Erythroblast (primary cell): ENCODE measurements at regions not wholly inside any gene's neighbourhood (a gene's known extent, or its start where the extent isn't known, plus 50 kb on each side); places are given as distances from the start of the nearest gene placed in this dataset.

Experiments
- DNase-seq, 2 experiments: peaks; one replicate each; lab custom pipeline; 2025; lab: John Stamatoyannopoulos, UW
- GATA1 ChIP-seq: IDR thresholded peaks from 2 replicates; pipeline ENCODE4 v1.6.1; 2011; ENCODE audit warnings: low read depth, mild to moderate bottlenecking, control low read depth, low read length, moderate library complexity
- POLR2A ChIP-seq: IDR thresholded peaks from 2 replicates; pipeline ENCODE4 v1.6.1; 2011; ENCODE audit warnings: mild to moderate bottlenecking, low read length

DNA sequence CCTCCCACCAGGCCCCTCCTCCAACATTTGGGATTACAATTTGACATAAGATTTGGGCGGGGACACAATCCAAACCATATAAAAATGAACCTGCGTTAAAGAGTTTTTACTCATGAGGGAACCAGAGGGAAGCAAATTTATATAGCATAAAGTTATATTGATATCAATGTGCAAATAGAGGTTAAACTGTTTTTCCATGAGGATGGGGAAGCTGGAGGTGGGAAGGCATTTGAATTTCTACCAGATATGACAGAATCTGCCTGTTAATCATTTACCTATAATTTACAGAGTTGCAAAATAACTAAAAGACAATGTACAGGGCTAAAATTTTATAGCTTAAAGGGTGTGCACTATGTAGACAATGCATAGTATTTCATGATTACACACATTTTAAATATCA, 322.0 kb upstream of the FKBP1C start:
- TF ChIP-seq GATA1, result no peak

DNA sequence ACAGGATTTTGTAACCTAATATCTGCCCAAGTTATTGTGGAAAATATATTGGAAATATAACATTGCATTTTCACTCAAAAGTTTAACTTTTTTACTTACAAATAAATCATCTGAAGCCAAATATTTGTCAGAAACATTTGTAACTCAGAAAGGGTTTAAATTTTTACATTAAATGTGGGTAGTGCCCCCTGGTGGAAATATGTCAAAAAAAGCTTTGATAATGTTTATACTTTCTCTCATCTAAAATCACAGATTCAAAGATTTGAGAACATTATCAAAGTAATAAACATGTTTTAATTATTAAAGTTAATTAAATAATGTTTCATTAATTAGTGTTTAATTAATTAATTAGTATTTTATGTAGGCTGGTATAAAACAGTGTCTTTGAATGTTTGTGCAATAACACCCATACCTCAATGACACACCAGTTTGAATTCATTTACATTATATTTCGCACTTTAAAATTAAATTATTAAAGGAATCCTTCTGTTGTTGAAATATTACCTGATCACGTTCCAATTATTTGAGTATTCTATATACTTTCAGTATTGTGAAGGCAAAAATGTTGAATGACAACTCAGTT, 320.1 kb upstream of the FKBP1C start:
- peak; percentile 0 to 20 for DNase-seq

More for the DNA sequence above, 322.0 kb upstream of the FKBP1C start:
- DNase-seq, result no peak

DNA sequence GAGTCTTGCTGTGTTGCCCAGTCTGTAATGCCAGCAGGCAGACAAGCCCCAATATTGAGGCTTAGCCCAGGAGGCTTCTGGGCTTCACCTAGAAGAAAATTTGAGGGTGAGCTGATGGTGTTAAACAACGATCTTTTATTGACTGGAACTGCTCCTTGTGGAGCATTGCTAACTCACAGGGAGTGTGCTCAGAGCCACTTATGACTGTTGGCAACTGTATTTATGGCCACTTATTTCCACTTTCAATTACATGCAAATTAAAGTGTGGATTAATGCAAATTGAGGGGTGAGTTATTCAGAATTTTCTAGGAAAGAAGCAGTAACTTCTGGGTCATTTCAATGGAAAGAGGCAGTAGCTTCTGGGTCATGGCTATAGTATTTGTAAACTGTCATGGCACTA, 317.2 kb upstream of the FKBP1C start:
- no peak for DNase-seq
- TF ChIP-seq POLR2A (no peak), GATA1 (no peak)

More for the DNA sequence above, 320.1 kb upstream of the FKBP1C start:
- TF ChIP-seq POLR2A (no peak), GATA1 (no peak)

DNA sequence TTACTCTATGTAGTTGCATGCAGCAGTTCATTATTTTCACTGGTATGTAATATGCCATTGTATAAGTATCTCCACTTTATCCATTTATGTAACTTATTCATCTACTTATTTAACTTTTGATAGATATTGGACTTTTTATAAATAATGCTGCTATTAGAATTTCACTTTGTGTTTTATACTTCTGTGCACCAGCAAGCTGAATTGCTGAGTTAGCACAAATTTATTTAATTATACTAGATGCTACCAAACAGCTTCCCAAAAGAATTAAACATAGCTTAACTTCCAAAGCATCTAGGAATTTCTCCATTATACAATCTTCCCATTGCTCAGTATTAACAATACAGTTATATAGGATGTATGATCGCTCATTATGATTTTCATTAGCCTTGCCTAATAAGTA, 308.0 kb upstream of the FKBP1C start:
- DNase-seq, result no peak
- TF ChIP-seq POLR2A, result no peak
- no peak for TF ChIP-seq GATA1

DNA sequence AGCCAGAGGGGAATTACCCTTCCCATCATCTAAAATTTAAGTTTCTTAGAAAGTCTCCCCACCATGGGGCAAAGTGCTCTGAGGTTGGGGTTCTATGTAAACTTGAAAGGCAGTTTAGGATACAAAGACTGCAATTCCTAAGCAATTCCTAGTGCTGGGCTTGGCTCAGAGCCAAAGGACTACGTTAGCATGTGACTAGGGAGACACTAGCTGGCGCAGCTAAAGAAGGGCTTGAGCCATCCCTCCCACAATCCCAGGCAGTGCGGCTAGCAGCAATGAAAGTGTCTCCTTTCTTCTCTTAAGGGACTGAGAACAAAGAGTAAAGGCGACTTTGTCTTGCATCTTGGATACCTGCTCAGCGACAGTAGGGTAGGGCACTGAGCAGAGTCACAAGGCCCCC, 306.6 kb upstream of the FKBP1C start:
- TF ChIP-seq POLR2A, result no peak
- no peak for TF ChIP-seq GATA1

DNA sequence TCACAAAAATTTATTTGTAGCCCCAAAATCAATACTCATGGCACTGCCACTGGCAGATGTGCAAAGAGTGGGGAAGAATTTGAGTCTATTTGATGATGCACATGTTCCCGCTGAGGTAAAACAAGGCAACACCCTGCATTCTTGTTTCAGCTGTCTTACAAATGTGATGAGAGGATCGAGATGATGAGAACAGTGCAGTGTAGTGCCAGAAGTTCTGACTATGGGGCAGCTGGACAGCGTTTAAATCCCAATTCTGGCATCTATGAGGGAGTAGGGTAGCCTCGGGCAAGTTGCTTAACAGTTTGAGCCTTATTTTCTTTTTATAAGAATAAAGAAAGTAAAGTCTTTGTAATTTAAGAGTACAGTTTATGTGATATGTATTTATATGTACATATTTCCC, 296.7 kb upstream of the FKBP1C start:
- no peak for DNase-seq
- TF ChIP-seq POLR2A, result no peak
- TF ChIP-seq GATA1, result no peak

More for the DNA sequence above, 306.6 kb upstream of the FKBP1C start:
- DNase-seq, result no peak

DNA sequence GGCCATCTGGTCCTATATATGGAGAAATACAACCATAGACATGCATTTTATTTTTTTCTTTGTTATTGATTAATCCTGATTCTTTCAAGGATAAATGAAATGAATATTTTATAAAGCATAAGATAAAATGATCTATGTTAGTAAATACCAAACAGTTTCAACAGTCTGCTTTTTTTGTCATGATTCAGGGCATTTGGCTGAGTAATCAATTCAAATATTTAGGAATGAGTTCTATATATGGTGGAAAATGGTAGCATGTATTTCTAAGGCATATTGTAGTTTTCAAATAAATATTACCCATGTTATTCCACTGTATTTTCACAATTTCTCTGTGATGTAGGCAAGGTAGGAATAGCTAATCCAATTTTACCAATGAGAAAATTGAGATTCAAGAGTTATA, 287.5 kb upstream of the FKBP1C start:
- TF ChIP-seq POLR2A (no peak), GATA1 (no peak)
- DNase-seq, result no peak

DNA sequence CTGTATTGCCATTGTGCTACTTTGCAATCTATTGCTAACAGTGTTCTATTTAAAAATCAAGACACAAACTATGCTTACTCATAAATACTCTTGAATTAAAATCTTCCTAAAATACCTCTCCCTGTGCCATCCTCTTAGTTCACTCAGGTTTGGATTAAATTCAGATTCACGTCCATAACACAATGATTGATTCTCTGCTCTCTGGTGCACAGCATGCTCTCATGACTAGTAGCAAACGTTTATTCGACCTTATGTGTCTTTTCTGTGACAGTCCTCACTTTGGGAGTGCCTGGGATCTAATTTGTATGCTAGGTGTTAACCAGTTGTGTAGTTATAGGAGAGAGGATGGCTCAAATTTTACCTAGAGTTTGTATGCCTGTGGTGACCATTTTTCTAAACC, 270.4 kb upstream of the FKBP1C start:
- TF ChIP-seq POLR2A, result no peak
- DNase-seq, result no peak

DNA sequence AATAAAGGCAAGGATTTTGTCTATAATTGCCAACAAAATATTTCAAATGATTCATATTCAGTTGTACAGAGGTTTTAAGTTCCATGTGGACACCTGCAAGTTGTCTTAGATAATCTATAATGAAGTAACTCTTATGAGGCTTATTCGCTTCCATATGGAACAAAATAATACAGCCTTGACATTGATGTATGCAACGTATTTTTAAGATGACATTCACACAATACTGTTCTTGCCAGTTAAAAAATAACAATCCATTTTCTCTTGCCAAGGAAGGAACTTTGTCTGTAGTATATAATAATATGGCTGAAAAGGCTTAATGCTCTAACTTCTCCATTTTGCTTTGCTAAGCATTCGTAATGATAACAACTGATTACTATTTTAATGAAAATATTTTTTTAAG, 269.3 kb upstream of the FKBP1C start:
- no peak for DNase-seq

DNA sequence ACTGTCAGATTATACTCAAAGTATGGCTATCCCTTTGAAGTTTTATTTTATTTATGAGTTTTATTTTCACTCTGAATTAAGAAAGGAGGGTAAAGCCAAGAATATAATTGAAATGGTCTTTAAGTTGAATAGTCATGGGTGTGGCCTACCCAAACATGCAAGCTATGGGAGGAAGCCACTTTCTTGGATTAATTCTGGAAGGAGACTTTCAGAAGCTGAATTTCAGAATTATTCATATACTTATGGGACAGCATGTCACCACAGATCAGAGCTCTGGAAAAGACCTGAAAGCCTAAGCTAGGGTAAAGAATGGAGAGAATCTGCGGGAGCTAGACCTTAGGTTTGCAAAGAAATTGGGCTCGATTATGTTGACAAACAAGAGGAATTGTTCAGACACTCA, 242.4 kb upstream of the FKBP1C start:
- DNase-seq, result no peak
- TF ChIP-seq GATA1 (no peak), POLR2A (no peak)

More for the DNA sequence above, 269.3 kb upstream of the FKBP1C start:
- TF ChIP-seq POLR2A (no peak), GATA1 (no peak)

DNA sequence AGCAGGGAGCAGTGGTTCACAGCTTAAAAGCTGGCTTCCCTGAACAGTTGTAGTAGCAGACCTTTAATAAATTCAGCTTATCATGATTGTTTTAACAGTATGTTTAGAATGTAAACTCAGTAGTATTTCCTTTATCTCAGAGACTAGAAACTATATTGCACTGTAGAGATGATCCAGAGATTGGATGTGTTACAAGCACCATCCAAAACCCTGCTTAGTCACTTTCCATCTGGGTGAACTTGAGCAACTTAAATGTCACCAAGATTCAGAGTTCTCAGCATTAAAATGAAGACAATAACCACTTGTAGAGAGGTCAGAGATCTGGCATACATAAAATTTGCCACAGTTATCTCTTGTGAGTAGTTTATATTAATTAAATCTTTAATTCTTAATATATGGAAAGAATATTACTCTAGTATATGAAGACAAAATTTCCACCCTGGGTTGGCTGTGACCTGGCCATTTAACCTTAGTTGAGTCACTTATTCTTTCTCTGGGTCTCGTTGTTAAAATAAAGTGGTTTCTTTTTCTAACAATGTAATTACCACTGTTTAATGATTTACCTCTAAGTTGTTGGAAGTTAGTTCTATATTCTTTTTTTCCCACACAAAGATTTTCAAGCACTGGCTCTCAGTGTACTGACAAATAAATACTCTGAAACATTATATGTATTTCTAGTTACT, 239.2 kb upstream of the FKBP1C start:
- TF ChIP-seq POLR2A, result no peak
- TF ChIP-seq GATA1, result no peak
- no peak for DNase-seq

DNA sequence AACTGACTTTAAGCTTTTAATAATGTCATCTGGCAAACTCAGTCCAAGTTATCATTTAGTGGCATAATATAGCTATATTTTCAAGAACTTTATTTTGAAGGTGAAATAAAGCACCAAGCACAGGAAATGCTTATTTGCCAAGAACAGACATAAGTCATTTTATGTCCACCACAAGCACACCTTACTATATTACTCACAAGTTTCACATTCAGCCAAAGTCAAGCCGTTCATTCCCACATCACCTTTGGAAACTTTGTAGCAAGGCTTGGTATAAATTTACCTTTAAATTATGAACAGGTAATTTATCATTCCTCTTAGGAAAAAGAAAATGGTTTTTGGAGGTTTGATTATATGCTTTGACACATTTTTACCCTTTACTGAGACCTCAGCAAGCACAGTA, 236.8 kb upstream of the FKBP1C start:
- TF ChIP-seq GATA1 (no peak), POLR2A (no peak)
- no peak for DNase-seq

DNA sequence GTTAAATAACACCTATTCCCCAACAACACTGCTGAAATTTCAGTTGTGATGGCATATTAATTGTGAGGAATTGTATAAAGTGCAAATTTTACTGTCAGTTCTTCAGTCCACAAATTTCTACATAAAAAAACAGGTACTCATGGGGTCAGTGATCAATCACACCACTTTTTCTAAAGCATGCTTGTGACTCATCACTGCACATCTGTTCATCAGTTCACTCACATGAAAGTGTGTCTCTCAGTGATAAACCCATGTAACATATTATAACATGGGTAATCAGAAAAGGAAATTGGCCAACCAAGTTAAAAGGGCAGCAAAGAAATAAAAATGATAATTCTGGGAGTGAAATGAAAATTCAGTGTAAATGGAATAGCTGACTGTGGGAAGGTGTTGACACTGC, 234.7 kb upstream of the FKBP1C start:
- no peak for DNase-seq
- TF ChIP-seq POLR2A (no peak), GATA1 (no peak)

DNA sequence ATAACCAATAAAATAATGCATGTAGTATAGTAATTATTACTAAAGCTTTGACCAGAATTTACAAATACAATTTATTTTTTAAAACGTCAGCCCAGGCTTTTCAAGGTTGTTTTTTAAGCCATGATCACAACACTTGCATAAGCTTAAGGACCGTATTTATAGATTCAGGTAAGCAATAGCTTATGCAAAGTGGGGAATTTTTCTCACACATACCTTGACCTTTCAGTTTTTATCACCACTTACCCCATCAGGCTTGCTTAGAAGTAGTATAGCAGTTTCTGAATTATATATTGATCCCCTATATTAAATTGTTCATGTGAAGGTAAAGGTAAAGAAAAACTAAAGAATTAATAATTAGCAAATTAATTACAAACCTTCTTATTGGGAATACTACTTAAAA, 232.3 kb upstream of the FKBP1C start:
- TF ChIP-seq POLR2A (no peak), GATA1 (no peak)
- no peak for DNase-seq

DNA sequence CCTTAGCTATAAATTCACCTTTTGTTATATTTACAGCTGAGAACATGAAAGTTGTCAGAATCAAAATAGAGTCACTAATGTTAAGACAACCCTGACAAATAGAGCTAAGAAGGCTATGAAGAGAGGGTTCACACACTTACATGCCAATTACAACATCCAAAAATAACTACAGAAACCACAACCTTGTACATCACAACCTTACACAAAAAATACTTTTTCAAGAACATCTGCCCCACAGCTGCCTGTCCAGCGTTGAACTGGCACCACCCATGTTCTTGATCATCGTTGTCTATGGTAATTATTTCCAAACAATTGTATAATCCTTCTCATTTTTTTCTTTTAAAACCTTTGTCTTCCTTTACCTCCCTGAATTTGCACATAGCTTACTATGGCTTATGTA, 231.2 kb upstream of the FKBP1C start:
- no peak for TF ChIP-seq GATA1
- TF ChIP-seq POLR2A, result no peak
- DNase-seq, result no peak
